Transverse colon (tissue), 4 donors: ENCODE measurements at regions not wholly inside any gene's neighbourhood (a gene's known extent, or its start where the extent isn't known, plus 50 kb on each side); places are given as distances from the start of the nearest gene placed in this dataset.

ENCODE experiments used
- POLR2AphosphoS5 ChIP-seq, 3 donors: sonication (generic); formaldehyde crosslinking; IDR thresholded peaks; one replicate each; pipeline ENCODE4 v1.6.1; 2016; ENCODE audit warnings: antibody characterized with exemption in 3 of 3
- TF ChIP-seq, protein P1 (sequence below), 5 experiments: fragments of 200-600 bp in 3 of 5; fragments of 450-650 bp in 2 of 5; sonication (generic) in 3 of 5; IDR thresholded peaks; 1 replicate in 2 of 5; 2 replicates in 3 of 5; pipeline ENCODE4 v1.5.1; 2016 to 2017; ENCODE audit warnings: antibody characterized with exemption in 5 of 5, inconsistent platforms in 3 of 5, mild to moderate bottlenecking in 2 of 5, moderate library complexity in 1 of 5

DNA sequence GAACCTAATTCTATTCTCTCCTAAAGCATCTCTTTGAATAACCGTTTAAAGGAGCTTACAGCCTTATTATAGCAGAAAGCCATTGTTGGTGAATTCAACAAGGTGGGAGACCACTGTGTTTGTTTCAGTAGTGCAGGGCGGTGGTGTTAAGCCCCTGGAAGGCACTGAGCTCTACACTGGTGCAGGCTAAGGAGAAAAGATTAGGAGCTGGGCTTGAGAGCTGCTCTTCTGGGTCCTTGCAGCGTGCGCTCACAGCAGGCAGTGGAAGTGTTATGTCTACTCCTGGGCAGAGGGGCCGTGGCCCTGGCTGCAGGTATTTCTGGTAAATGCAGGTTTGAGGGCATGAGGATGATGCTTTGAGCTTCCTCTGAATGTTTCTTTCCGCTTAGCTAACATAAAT is 361.2 kb downstream of the RNF144B start:
- no peak for TF ChIP-seq POLR2AphosphoS5 (IDR thresholded peaks at IDR 0.05)
- TF ChIP-seq, protein P1, sequence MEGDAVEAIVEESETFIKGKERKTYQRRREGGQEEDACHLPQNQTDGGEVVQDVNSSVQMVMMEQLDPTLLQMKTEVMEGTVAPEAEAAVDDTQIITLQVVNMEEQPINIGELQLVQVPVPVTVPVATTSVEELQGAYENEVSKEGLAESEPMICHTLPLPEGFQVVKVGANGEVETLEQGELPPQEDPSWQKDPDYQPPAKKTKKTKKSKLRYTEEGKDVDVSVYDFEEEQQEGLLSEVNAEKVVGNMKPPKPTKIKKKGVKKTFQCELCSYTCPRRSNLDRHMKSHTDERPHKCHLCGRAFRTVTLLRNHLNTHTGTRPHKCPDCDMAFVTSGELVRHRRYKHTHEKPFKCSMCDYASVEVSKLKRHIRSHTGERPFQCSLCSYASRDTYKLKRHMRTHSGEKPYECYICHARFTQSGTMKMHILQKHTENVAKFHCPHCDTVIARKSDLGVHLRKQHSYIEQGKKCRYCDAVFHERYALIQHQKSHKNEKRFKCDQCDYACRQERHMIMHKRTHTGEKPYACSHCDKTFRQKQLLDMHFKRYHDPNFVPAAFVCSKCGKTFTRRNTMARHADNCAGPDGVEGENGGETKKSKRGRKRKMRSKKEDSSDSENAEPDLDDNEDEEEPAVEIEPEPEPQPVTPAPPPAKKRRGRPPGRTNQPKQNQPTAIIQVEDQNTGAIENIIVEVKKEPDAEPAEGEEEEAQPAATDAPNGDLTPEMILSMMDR (IDR thresholded peaks at IDR 0.05): no peak
